ENCODE measurements at regions not wholly inside any gene's neighbourhood (a gene's known extent, or its start where the extent isn't known, plus 50 kb on each side); places are given as distances from the start of the nearest gene placed in this dataset.

DNA sequence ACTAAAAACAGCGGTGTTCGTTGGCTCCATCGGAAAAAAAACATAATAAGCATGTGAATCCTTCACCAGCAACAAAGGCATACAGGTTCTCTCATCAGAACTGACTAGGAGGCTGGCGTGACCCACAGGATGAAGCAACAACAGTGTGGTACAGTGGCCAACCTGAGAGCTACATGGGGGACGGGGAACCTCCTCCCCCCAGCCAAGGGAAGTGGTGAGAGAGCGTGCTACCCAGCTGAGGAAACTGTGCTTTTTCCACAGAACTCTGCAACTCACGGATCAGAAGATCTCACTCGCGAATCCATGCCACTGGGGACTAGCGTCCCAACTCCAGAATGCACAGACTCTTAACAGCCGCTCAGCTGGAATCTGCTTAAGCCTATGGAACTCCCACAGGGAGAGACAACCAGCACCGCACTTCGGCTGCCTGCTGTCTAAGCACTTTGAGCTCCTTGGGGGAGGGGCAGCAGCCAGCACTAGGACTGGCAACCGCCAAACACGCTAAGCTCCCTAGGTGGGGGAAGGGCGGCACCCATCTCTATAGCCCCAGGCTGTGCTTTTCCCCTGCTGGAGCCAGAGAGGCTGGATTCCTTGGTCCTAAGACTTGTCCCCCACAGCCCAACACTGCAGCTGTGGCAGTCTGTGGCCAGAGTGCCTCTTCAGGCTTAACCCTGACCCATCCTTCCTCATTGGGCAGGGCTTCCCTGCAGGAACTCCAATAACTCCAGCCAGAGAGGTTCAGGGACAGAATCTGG lies 538.3 kb upstream of the BTBD3 start (continued):
- TF ChIP-seq CHD1 (IDR thresholded peaks at IDR 0.05; ENCODE audit: low read depth, low read length) (no peak), USF2 (IDR thresholded peaks at IDR 0.05; ENCODE audit: low read length) (no peak), RBBP5 (IDR thresholded peaks at IDR 0.05; ENCODE audit: borderline replicate concordance, low read depth, low read length) (peak; percentile 97), TAF1 (IDR thresholded peaks at IDR 0.05; ENCODE audit: low read depth, low read length) (0 out of 2 replicates have a peak, but pooled peaks have one; percentile 22), HDAC6 (IDR thresholded peaks at IDR 0.05; ENCODE audit: low read depth, low read length) (no peak), SP2 (IDR thresholded peaks at IDR 0.05; ENCODE audit: low read length) (no peak), POLR2AphosphoS5 (IDR thresholded peaks at IDR 0.05; ENCODE audit: low read depth, low read length) (no peak), GTF2F1 (IDR thresholded peaks at IDR 0.05; ENCODE audit: borderline replicate concordance, low read depth, low read length) (no peak), CBX8 (IDR thresholded peaks at IDR 0.05; ENCODE audit: borderline replicate concordance, low read depth, low read length) (no peak), JUN (IDR thresholded peaks at IDR 0.05; ENCODE audit: low read depth, low read length) (no peak), SIRT6 (IDR thresholded peaks at IDR 0.05; ENCODE audit: low read length) (no peak), EP300 (IDR thresholded peaks at IDR 0.05; ENCODE audit: borderline replicate concordance in 1 of 2, low read depth in 2 of 2, low read length in 2 of 2) (peak in 1 of 2 experiments; percentile 84; a peak in 1 of 3 replicates), RNF2 (IDR thresholded peaks at IDR 0.05; ENCODE audit: borderline replicate concordance, low read depth, low read length, missing control alignments, poor library complexity, severe bottlenecking) (no peak), SIX5 (IDR thresholded peaks at IDR 0.05; ENCODE audit: low read depth, low read length) (no peak), ATF3 (IDR thresholded peaks at IDR 0.05; ENCODE audit: insufficient read depth, low read depth, low read length) (no peak), BACH1 (IDR thresholded peaks at IDR 0.05; ENCODE audit: low read length) (peak; percentile 21; the same call in 1 of the 2 replicates), BCL11A (IDR thresholded peaks at IDR 0.05; ENCODE audit: low read depth in 2 of 2, low read length in 2 of 2) (no peak), ZNF274 (IDR thresholded peaks at IDR 0.05; ENCODE audit: borderline replicate concordance, extremely low read depth, low read length) (no peak), CEBPB (IDR thresholded peaks at IDR 0.05; ENCODE audit: low read depth, low read length) (peak; percentile 11; the same call in 1 of the 2 replicates), SUZ12 (IDR thresholded peaks at IDR 0.05; ENCODE audit: low read length) (no peak)
- TF ChIP-seq, protein P1, sequence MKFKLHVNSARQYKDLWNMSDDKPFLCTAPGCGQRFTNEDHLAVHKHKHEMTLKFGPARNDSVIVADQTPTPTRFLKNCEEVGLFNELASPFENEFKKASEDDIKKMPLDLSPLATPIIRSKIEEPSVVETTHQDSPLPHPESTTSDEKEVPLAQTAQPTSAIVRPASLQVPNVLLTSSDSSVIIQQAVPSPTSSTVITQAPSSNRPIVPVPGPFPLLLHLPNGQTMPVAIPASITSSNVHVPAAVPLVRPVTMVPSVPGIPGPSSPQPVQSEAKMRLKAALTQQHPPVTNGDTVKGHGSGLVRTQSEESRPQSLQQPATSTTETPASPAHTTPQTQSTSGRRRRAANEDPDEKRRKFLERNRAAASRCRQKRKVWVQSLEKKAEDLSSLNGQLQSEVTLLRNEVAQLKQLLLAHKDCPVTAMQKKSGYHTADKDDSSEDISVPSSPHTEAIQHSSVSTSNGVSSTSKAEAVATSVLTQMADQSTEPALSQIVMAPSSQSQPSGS (IDR thresholded peaks at IDR 0.05; ENCODE audit: low read length), result no peak

Data from H1 (cell line).